HEK293T (cell line): ENCODE measurements at regions not wholly inside any gene's neighbourhood (a gene's known extent, or its start where the extent isn't known, plus 50 kb on each side); places are given as distances from the start of the nearest gene placed in this dataset.

Experiments used
- ARNT ChIP-seq: fragments of 450-650 bp; IDR thresholded peaks from 2 replicates; pipeline ENCODE4 v1.6.1; 2017; ENCODE audit warnings: mild to moderate bottlenecking
- BHLHE40 ChIP-seq: fragments of 450-650 bp; IDR thresholded peaks from 2 replicates; pipeline ENCODE4 v1.6.1; 2016; ENCODE audit warnings: mild to moderate bottlenecking, moderate library complexity, borderline replicate concordance
- ELF4 ChIP-seq: fragments of 450-650 bp; IDR thresholded peaks from 2 replicates; pipeline ENCODE4 v1.6.1; 2017; ENCODE audit warnings: antibody characterized with exemption
- FOXA1 ChIP-seq: fragments of 450-650 bp; IDR thresholded peaks from 2 replicates; pipeline ENCODE4 v1.6.1; 2016; ENCODE audit warnings: mild to moderate bottlenecking
- FOXM1 ChIP-seq: fragments of 450-650 bp; IDR thresholded peaks from 2 replicates; pipeline ENCODE4 v1.6.1; 2017; ENCODE audit warnings: mild to moderate bottlenecking, borderline replicate concordance
- HDGF ChIP-seq: fragments of 450-650 bp; IDR thresholded peaks from 2 replicates; pipeline ENCODE4 v1.6.1; 2017; ENCODE audit warnings: antibody characterized with exemption, borderline replicate concordance
- L3MBTL2 ChIP-seq: fragments of 450-650 bp; conservative IDR thresholded peaks from 2 replicates; pipeline ENCODE4 v1.6.1; 2016; ENCODE audit warnings: mild to moderate bottlenecking
- SP1 ChIP-seq: fragments of 450-650 bp; IDR thresholded peaks from 2 replicates; pipeline ENCODE4 v1.6.1; 2017
- SUZ12 ChIP-seq: fragments of 450-650 bp; IDR thresholded peaks from 2 replicates; pipeline ENCODE4 v1.6.1; 2016; ENCODE audit warnings: mild to moderate bottlenecking
- TARDBP ChIP-seq: fragments of 450-650 bp; IDR thresholded peaks from 2 replicates; pipeline ENCODE4 v1.6.1; 2016
- TF ChIP-seq, protein P1 (sequence below): fragments of 450-650 bp; IDR thresholded peaks from 2 replicates; pipeline ENCODE4 v1.6.1; 2016

DNA sequence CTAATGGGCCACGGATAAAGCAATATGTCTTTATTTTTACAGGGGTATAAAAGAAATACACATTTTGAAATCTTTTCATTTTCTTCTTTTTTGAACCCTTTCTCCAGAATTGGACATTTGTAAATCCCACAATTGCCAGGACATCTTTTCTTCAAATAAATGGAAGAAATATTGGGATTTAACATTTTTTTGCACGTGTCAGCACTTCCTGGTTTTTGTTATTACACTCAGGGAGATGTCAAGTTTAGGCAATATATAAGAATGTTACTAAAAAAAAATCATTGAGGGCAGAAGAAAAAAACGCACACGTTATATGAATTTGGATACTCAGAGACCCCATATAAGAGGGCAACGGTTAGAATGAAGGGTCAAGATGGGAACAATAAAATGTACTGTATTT lies 78.3 kb upstream of the TMCO5A start:
- TF ChIP-seq FOXM1: no peak
- TF ChIP-seq SP1: no peak
- TF ChIP-seq ARNT: no peak
- TF ChIP-seq L3MBTL2: no peak
- TF ChIP-seq, protein P1, sequence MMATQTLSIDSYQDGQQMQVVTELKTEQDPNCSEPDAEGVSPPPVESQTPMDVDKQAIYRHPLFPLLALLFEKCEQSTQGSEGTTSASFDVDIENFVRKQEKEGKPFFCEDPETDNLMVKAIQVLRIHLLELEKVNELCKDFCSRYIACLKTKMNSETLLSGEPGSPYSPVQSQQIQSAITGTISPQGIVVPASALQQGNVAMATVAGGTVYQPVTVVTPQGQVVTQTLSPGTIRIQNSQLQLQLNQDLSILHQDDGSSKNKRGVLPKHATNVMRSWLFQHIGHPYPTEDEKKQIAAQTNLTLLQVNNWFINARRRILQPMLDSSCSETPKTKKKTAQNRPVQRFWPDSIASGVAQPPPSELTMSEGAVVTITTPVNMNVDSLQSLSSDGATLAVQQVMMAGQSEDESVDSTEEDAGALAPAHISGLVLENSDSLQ: no peak
- no peak for TF ChIP-seq SUZ12
- TF ChIP-seq BHLHE40: no peak
- TF ChIP-seq TARDBP: no peak
- TF ChIP-seq ELF4: no peak
- TF ChIP-seq FOXA1: no peak
- no peak for TF ChIP-seq HDGF
